Progenitor cell of endocrine pancreas (in vitro differentiated cells): ENCODE measurements at regions not wholly inside any gene's neighbourhood (a gene's known extent, or its start where the extent isn't known, plus 50 kb on each side); places are given as distances from the start of the nearest gene placed in this dataset.

ENCODE experiments used
- DNase-seq: peaks from one replicate; pipeline ENCODE4 v3.0.0; 2021; ENCODE audit warnings: low spot score; ENCODE audit not compliant: unreplicated experiment
- H3K27ac Mint-ChIP-seq: 2 replicates; pipeline ENCODE4 v1.8.0; 2021; ENCODE audit warnings: mild to moderate bottlenecking, moderate library complexity, mixed read lengths
- H3K27me3 Mint-ChIP-seq: 2 replicates; pipeline ENCODE4 v1.8.0; 2021; ENCODE audit warnings: mixed read lengths
- H3K36me3 Mint-ChIP-seq: 2 replicates; pipeline ENCODE4 v1.8.0; 2022; ENCODE audit warnings: mixed read lengths; ENCODE audit not compliant: insufficient read depth
- H3K4me1 Mint-ChIP-seq: 2 replicates; pipeline ENCODE4 v1.8.0; 2021; ENCODE audit warnings: low read depth, mixed read lengths
- H3K4me3 Mint-ChIP-seq: 2 replicates; pipeline ENCODE4 v1.8.0; 2021; ENCODE audit warnings: low read depth, mild to moderate bottlenecking, moderate library complexity, mixed read lengths
- H3K9me3 Mint-ChIP-seq: 2 replicates; pipeline ENCODE4 v1.8.0; 2021; ENCODE audit warnings: low read depth, mixed read lengths
- TF ChIP-seq, protein P1 (sequence below): fragments of 200-600 bp; sonication (generic); IDR thresholded peaks from one replicate; pipeline ENCODE4 v1.5.0; 2021; ENCODE audit warnings: antibody characterized with exemption, mild to moderate bottlenecking; ENCODE audit not compliant: unreplicated experiment

DNA sequence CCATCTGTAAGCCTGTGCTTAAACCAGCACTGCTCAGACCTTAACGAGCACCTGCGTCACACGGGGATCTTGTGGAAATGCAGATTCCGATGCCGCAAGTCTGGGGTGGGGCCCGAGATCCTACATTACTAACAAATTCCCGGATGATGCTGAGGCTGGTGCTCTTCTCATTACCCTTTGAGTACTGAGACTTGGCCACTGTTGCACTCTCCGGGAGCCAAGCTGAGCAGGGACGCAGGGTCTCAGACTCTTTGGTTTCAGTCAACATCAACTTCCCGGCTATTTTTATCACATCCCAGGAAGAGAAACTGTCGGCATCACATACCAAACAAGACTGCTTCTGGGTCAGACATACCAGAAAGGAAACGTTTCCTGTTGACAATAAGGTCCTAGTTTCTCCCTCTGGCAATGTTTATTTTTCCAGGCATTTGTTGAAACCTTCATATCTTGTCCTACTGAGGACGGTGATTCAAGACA, 276.6 kb downstream of the SHQ1 start:
- Mint-ChIP-seq H3K27me3 (no peaks in the 10 kb centered on the region), H3K27ac (peak overlapping the region; percentile 83), H3K36me3 (no peaks in the 10 kb centered on the region), H3K4me1 (peaks cover 30% of the 10 kb centered on the region), H3K4me3 (no peak overlapping the region), H3K9me3 (no peaks in the 10 kb centered on the region)
- TF ChIP-seq, protein P1, sequence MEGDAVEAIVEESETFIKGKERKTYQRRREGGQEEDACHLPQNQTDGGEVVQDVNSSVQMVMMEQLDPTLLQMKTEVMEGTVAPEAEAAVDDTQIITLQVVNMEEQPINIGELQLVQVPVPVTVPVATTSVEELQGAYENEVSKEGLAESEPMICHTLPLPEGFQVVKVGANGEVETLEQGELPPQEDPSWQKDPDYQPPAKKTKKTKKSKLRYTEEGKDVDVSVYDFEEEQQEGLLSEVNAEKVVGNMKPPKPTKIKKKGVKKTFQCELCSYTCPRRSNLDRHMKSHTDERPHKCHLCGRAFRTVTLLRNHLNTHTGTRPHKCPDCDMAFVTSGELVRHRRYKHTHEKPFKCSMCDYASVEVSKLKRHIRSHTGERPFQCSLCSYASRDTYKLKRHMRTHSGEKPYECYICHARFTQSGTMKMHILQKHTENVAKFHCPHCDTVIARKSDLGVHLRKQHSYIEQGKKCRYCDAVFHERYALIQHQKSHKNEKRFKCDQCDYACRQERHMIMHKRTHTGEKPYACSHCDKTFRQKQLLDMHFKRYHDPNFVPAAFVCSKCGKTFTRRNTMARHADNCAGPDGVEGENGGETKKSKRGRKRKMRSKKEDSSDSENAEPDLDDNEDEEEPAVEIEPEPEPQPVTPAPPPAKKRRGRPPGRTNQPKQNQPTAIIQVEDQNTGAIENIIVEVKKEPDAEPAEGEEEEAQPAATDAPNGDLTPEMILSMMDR = no peak
- no peak for DNase-seq

DNA sequence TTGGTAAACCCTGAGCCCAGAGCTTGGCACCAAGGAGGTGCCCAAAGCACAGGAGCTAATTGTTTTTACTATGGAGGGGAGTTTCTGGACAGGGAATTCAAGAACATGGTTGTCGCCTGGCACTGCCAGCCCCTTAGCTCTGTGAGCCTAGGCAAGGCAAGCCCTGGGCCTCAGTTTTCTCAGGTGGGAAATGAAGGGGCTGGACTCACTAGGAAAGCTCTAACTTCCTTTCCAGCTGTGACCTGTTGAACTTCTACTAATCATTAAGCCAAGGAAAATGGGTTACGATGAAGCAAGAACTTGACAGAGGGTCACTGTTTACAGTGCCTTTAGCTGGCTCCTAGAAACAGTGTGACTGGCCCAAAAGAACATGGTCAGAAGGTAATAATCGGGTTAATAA, 277.2 kb downstream of the SHQ1 start:
- H3K9me3 Mint-ChIP-seq = no peaks in the 10 kb centered on the region
- H3K4me1 Mint-ChIP-seq = peaks cover 30% of the 10 kb centered on the region
- H3K4me3 Mint-ChIP-seq = no peak overlapping the region
- H3K36me3 Mint-ChIP-seq = no peaks in the 10 kb centered on the region
- no peaks in the 10 kb centered on the region for H3K27me3 Mint-ChIP-seq
- TF ChIP-seq, protein P1 = no peak
- DNase-seq = no peak
- H3K27ac Mint-ChIP-seq = peak overlapping the region; percentile 83

- Mint-ChIP-seq H3K9me3 (no peaks in the 10 kb centered on the region), H3K27me3 (no peaks in the 10 kb centered on the region), H3K4me1 (peaks cover 33% of the 10 kb centered on the region), H3K36me3 (no peaks in the 10 kb centered on the region), H3K27ac (no peak overlapping the region), H3K4me3 (no peak overlapping the region)
- TF ChIP-seq, protein P1 = no peak
- no peak for DNase-seq
Measured at GRCh38 chr3:72569754-72570440, 278.3 kb downstream of the SHQ1 start.

GRCh38 chr3:72568083-72568482, 280.2 kb downstream of the SHQ1 start:
- Mint-ChIP-seq H3K27ac (no peak overlapping the region), H3K27me3 (no peaks in the 10 kb centered on the region), H3K4me1 (peaks cover 30% of the 10 kb centered on the region), H3K9me3 (no peaks in the 10 kb centered on the region), H3K36me3 (no peaks in the 10 kb centered on the region), H3K4me3 (no peak overlapping the region)
- TF ChIP-seq, protein P1 = no peak
- no peak for DNase-seq

- Mint-ChIP-seq H3K4me1 (peaks cover 25% of the 10 kb centered on the region), H3K27ac (no peak overlapping the region), H3K36me3 (no peaks in the 10 kb centered on the region), H3K9me3 (no peaks in the 10 kb centered on the region), H3K27me3 (no peaks in the 10 kb centered on the region), H3K4me3 (no peak overlapping the region)
- TF ChIP-seq, protein P1 = no peak
- no peak for DNase-seq
Measured at GRCh38 chr3:72567474-72567873, 280.8 kb downstream of the SHQ1 start.
